Esophagus muscularis mucosa (tissue), 3 donors: ENCODE measurements at regions not wholly inside any gene's neighbourhood (a gene's known extent, or its start where the extent isn't known, plus 50 kb on each side); places are given as distances from the start of the nearest gene placed in this dataset.

Source experiments
- CTCF ChIP-seq, 3 experiments: fragments of 200-600 bp in 2 of 3; fragments of 450-650 bp in 1 of 3; sonication (generic) in 2 of 3; IDR thresholded peaks; one replicate each; pipeline ENCODE4 v1.5.1; 2017 to 2019; ENCODE audit warnings: antibody characterized with exemption in 3 of 3, mild to moderate bottlenecking in 2 of 3, moderate library complexity in 1 of 3
- POLR2A ChIP-seq: fragments of 450-650 bp; IDR thresholded peaks from one replicate; pipeline ENCODE4 v1.6.1; 2017; ENCODE audit warnings: antibody characterized with exemption, moderate library complexity, mild to moderate bottlenecking, low read depth
- POLR2AphosphoS5 ChIP-seq, 2 donors: sonication (generic); formaldehyde crosslinking; IDR thresholded peaks; one replicate each; pipeline ENCODE4 v1.6.1; 2017; ENCODE audit warnings: antibody characterized with exemption in 2 of 2

DNA sequence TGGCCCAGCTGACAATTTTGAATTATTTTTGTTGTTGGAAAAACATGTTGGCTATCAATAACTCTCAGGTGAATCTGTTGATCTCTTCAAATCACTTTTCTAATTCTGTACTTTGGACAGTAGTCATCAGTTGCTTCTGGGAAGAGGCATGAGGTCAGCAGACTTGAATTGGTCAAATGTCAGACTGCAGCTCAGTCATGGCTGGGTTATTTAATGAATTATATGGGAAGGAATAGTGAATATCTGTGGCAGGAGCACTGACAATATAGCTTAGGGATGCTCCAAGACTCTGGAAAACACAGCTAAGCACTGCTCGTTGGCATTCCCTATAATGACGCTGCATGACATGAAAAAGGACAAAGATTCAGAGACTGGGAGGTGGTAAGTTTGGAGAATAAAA, 98.8 kb upstream of the GAP43 start:
- no peak for TF ChIP-seq POLR2AphosphoS5 (IDR thresholded peaks at IDR 0.05)
- no peak for TF ChIP-seq CTCF (IDR thresholded peaks at IDR 0.05)
- no peak for TF ChIP-seq POLR2A
